Panc1 (cell line): ENCODE measurements at regions not wholly inside any gene's neighbourhood (a gene's known extent, or its start where the extent isn't known, plus 50 kb on each side); places are given as distances from the start of the nearest gene placed in this dataset.

Experiments used
- ATAC-seq: fragments of 200-7000 bp; cut with Tn5 transposase; 2 replicates; pipeline ENCODE4 v1.9.1; 2020; ENCODE audit warnings: mild to moderate bottlenecking, moderate library complexity
- BruUV-seq: library from RNA; stranded (reverse); fragments of 400-500 nt; replicated peaks from 2 replicates; lab custom pipeline; 2021; lab: Mats Ljungman, UMichigan
- CTCF ChIA-PET: fragments of 300-600 bp; sonication (Branson Sonifier 250); formaldehyde crosslinking; loops from one replicate; lab custom pipeline; 2022; ENCODE audit warnings: antibody characterized with exemption; lab: Charles Lee
- POLR2A ChIA-PET: fragments of 300-600 bp; sonication (Branson Sonifier 250); formaldehyde crosslinking; loops from one replicate; lab custom pipeline; 2022; ENCODE audit warnings: antibody characterized with exemption; lab: Charles Lee
- DNase-seq: peaks from one replicate; pipeline ENCODE4 v3.0.0-alpha.2; 2010; ENCODE audit warnings: low read depth, low spot score
- H3K27ac ChIP-seq: 2 replicates; pipeline ENCODE4 v1.5.1; 2011; ENCODE audit warnings: mild to moderate bottlenecking, low read length, inconsistent platforms
- H3K27me3 ChIP-seq: fragments of 200-500 bp; sonication (Bioruptor generic); 2 replicates; pipeline ENCODE4 v1.6.0; 2014; ENCODE audit warnings: low read length, inconsistent platforms; ENCODE audit not compliant: control insufficient read depth, insufficient read depth
- H3K36me3 ChIP-seq: fragments of 200-500 bp; sonication (Bioruptor generic); 2 replicates; pipeline ENCODE4 v1.5.1; 2014; ENCODE audit warnings: inconsistent platforms, mild to moderate bottlenecking, low read length, moderate library complexity; ENCODE audit not compliant: control insufficient read depth, insufficient read depth
- H3K4me1 ChIP-seq: 2 replicates; pipeline ENCODE4 v1.5.1; 2011; ENCODE audit warnings: inconsistent platforms, mild to moderate bottlenecking, low read length, moderate library complexity; ENCODE audit not compliant: control insufficient read depth, insufficient read depth
- H3K4me3 ChIP-seq, 2 experiments: 2 replicates each; pipeline ENCODE4 v1.5.1; 2011 to 2012; ENCODE audit warnings: low read depth in 2 of 2, low read length in 2 of 2, mild to moderate bottlenecking in 2 of 2, inconsistent platforms in 1 of 2, moderate library complexity in 1 of 2
- H3K9me3 ChIP-seq: fragments of 200-500 bp; sonication (Bioruptor generic); 2 replicates; pipeline ENCODE4 v1.5.1; 2014; ENCODE audit warnings: low read depth, mild to moderate bottlenecking, inconsistent platforms, low read length, moderate library complexity; ENCODE audit not compliant: control insufficient read depth, insufficient read depth
- CTCF ChIP-seq: fragments of 450-650 bp; IDR thresholded peaks from 2 replicates; pipeline ENCODE4 v1.5.1; 2017; ENCODE audit warnings: mild to moderate bottlenecking
- POLR2AphosphoS5 ChIP-seq: IDR thresholded peaks from 2 replicates; pipeline ENCODE4 v1.6.1; 2012; ENCODE audit warnings: mild to moderate bottlenecking, low read depth, low read length, moderate library complexity
- SIN3A ChIP-seq: IDR thresholded peaks from 2 replicates; pipeline ENCODE4 v1.6.1; 2012; ENCODE audit warnings: low read depth, mild to moderate bottlenecking, low read length, moderate library complexity, borderline replicate concordance; ENCODE audit not compliant: insufficient read depth
- TCF7L2 ChIP-seq: IDR thresholded peaks from 2 replicates; pipeline ENCODE4 v1.6.1; 2011; ENCODE audit warnings: mild to moderate bottlenecking, low read depth, low read length, inconsistent platforms
- in situ Hi-C: cut with HindIII; loops from 2 replicates; pipeline ENCODE4 v1.10.0; 2016; ENCODE audit warnings: low sequenced_read_pairs, low pct_unique_long_range_greater_than_20kb
- intact Hi-C: fragments of 100-400 bp; cut with micrococcal nuclease; formaldehyde crosslinking; loops from one replicate; pipeline ENCODE4 v1.10.0; 2022; ENCODE audit not compliant: unreplicated experiment
- TF ChIP-seq, protein P1 (sequence below), 2 experiments: IDR thresholded peaks; 2 replicates each; pipeline ENCODE4 v1.6.1; 2011 to 2012; ENCODE audit warnings: low read depth in 2 of 2, control low read depth in 1 of 2, low read length in 1 of 2, mild to moderate bottlenecking in 1 of 2, moderate library complexity in 1 of 2; ENCODE audit not compliant: insufficient read depth in 1 of 2

DNA sequence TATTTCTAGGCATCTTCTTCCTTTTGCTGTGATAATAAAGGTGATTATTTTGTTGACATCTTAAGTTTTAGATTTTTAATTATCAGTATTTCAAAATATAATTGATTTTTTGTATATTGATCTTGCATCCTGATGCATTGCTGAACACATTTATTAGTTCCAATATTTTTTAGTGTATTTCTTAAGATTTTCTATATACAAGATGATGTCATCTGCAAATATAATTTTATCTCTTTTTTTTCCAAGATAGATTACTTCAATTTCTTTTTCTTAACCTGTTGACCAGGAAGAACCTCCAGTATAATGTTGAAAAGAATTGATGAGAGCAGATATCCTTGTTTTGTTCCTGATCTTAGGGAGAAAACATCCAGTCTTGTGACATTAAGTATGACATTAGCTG is 54.8 kb upstream of the LRRN2 start:
- Histone ChIP-seq H3K36me3 (no peaks in the 10 kb centered on the region), H3K27ac (no peak overlapping the region), H3K4me1 (no peaks in the 10 kb centered on the region), H3K4me3 (no peak overlapping the region), H3K9me3 (peaks cover 4% of the 10 kb centered on the region; the same call in 1 of the 2 replicates), H3K27me3 (peaks cover 14% of the 10 kb centered on the region)
- ATAC-seq (no peak), DNase-seq (no peak)
- in situ Hi-C loops = no loop called here
- ChIA-PET POLR2A (no interaction called here), CTCF (no interaction called here)
- intact Hi-C loops = no loop called here
- no peak for TF ChIP-seq CTCF
- TF ChIP-seq TCF7L2 = no peak
- TF ChIP-seq, protein P1, sequence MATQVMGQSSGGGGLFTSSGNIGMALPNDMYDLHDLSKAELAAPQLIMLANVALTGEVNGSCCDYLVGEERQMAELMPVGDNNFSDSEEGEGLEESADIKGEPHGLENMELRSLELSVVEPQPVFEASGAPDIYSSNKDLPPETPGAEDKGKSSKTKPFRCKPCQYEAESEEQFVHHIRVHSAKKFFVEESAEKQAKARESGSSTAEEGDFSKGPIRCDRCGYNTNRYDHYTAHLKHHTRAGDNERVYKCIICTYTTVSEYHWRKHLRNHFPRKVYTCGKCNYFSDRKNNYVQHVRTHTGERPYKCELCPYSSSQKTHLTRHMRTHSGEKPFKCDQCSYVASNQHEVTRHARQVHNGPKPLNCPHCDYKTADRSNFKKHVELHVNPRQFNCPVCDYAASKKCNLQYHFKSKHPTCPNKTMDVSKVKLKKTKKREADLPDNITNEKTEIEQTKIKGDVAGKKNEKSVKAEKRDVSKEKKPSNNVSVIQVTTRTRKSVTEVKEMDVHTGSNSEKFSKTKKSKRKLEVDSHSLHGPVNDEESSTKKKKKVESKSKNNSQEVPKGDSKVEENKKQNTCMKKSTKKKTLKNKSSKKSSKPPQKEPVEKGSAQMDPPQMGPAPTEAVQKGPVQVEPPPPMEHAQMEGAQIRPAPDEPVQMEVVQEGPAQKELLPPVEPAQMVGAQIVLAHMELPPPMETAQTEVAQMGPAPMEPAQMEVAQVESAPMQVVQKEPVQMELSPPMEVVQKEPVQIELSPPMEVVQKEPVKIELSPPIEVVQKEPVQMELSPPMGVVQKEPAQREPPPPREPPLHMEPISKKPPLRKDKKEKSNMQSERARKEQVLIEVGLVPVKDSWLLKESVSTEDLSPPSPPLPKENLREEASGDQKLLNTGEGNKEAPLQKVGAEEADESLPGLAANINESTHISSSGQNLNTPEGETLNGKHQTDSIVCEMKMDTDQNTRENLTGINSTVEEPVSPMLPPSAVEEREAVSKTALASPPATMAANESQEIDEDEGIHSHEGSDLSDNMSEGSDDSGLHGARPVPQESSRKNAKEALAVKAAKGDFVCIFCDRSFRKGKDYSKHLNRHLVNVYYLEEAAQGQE (IDR thresholded peaks at IDR 0.05; ENCODE audit: insufficient read depth in 1 of 2, low read depth in 2 of 2, low read length in 1 of 2) = no peak
- no peak for TF ChIP-seq SIN3A
- no TSS peak for BruUV-seq

DNA sequence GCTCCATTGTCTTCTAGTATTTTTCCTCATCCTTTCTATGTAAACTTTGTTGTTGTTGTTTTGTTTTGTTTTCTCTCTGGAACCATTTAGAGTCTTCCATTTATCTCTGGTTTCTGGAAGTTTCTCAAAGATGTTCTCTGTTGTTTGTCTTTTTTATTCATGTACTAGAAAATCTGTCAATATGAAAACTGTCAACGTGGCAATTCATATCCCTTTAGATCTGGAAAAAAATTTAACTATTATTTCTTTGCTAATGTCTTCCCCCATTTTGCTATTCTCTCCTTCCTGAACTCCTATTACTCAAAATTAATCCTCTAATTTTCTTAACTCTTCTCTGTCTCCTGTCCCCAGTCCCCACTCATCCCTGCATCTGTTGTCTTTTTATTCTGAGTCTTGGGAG is 55.9 kb upstream of the LRRN2 start:
- Histone ChIP-seq H3K27me3 (peaks cover 14% of the 10 kb centered on the region), H3K27ac (no peak overlapping the region), H3K4me3 (no peak overlapping the region), H3K36me3 (no peaks in the 10 kb centered on the region), H3K9me3 (peaks cover 4% of the 10 kb centered on the region; the same call in 1 of the 2 replicates), H3K4me1 (no peaks in the 10 kb centered on the region)
- DNase-seq = no peak
- intact Hi-C loops (no loop called here), in situ Hi-C loops (no loop called here)
- POLR2A ChIA-PET = no interaction called here
- no peak for ATAC-seq
- TF ChIP-seq POLR2AphosphoS5 (no peak), CTCF (no peak), TCF7L2 (no peak), SIN3A (no peak)
- TF ChIP-seq, protein P1 (IDR thresholded peaks at IDR 0.05; ENCODE audit: insufficient read depth in 1 of 2, low read depth in 2 of 2, low read length in 1 of 2) = no peak
- CTCF ChIA-PET = no interaction called here
- BruUV-seq = no TSS peak
